Thymus (tissue), 11 donors: ENCODE measurements at regions not wholly inside any gene's neighbourhood (a gene's known extent, or its start where the extent isn't known, plus 50 kb on each side); places are given as distances from the start of the nearest gene placed in this dataset.

ENCODE experiments used
- DNase-seq, 9 donors: peaks; one replicate each; pipeline ENCODE4 v3.0.0-alpha.2; 2013; ENCODE audit warnings: low spot score in 9 of 9, low read depth in 6 of 9, missing footprints in 1 of 9
- H3K27ac ChIP-seq, 2 donors: one replicate each; pipeline ENCODE4 v1.5.1; 2013; ENCODE audit warnings: control low read depth in 1 of 2, low read depth in 1 of 2, low read length in 1 of 2, mild to moderate bottlenecking in 1 of 2, moderate library complexity in 1 of 2
- H3K27me3 ChIP-seq, 2 donors: one replicate each; pipeline ENCODE4 v1.5.1; 2013; ENCODE audit warnings: low read length in 1 of 2; ENCODE audit not compliant: control insufficient read depth in 2 of 2, insufficient read depth in 1 of 2
- H3K36me3 ChIP-seq, 2 donors: one replicate each; pipeline ENCODE4 v1.5.1; 2013; ENCODE audit warnings: low read length in 1 of 2, mild to moderate bottlenecking in 1 of 2, moderate library complexity in 1 of 2; ENCODE audit not compliant: control insufficient read depth in 2 of 2, insufficient read depth in 2 of 2
- H3K4me1 ChIP-seq, 2 donors: one replicate each; pipeline ENCODE4 v1.5.1; 2013; ENCODE audit warnings: low read length in 2 of 2; ENCODE audit not compliant: control insufficient read depth in 2 of 2, insufficient read depth in 2 of 2
- H3K4me3 ChIP-seq, 2 donors: one replicate each; pipeline ENCODE4 v1.5.1; 2013; ENCODE audit warnings: low read length in 2 of 2, control low read depth in 1 of 2, mild to moderate bottlenecking in 1 of 2
- H3K9me3 ChIP-seq, 2 donors: one replicate each; pipeline ENCODE4 v1.5.1; 2013; ENCODE audit warnings: low read length in 1 of 2, mild to moderate bottlenecking in 1 of 2; ENCODE audit not compliant: control insufficient read depth in 2 of 2, insufficient read depth in 1 of 2
- WGBS: extraction: QIAGEN DNeasy Blood & Tissue Kit; methylation state at CpG from one replicate; pipeline ENCODE4 v1.1.7; 2013; 5-methylcytosine and 5-hydroxymethylcytosine counted together
- donor health status: healthy.

DNA sequence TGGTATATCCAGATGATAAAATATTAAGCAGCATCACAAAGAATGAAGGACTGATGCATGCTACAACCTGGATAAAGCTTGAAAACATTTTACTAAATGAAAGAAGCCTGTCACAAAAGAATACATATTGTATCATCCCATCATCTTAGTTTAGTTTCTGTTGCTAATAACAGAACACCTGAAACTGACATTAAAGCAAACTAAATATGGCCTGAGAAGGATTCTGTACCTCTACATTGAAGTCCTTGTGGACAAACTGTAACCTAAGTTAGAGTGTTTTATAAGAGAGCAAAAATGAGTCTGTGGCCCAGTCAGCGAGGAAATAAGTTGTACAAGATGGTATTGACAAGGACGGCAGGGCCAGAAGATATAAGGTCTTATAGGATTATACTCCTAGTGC is 261.0 kb upstream of the CPHXL start:
- H3K36me3 ChIP-seq: no peaks in the 10 kb centered on the region
- H3K27me3 ChIP-seq: no peaks in the 10 kb centered on the region
- no peaks in the 10 kb centered on the region for H3K4me1 ChIP-seq
- DNase-seq: no peak
- H3K27ac ChIP-seq: no peak overlapping the region
- H3K9me3 ChIP-seq: no peaks in the 10 kb centered on the region
- no peak overlapping the region for H3K4me3 ChIP-seq
- WGBS: 96% methylated on average over 2 of the region's 2 CpGs

DNA sequence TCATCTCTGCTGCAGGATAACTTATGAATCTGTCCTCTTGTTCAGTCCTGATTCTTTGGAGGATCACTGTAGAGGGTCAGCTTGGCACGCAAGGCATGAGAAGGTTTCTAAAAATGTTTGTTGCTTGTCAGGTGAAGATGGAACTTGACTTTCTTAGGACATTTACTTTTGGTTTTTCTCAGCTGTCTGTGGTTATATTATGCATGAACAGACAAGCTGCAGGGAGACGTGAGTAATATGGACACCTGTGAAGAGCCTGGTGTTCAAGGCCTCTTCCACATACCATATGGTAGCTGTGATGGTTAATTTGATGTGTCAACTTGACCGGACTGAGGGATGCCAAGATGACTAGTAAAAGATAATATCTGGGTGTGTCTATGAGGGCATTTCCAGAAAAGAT is 270.2 kb upstream of the CPHXL start:
- Histone ChIP-seq H3K27ac (no peak overlapping the region), H3K4me3 (no peak overlapping the region), H3K9me3 (no peaks in the 10 kb centered on the region), H3K4me1 (no peaks in the 10 kb centered on the region), H3K36me3 (no peaks in the 10 kb centered on the region), H3K27me3 (no peaks in the 10 kb centered on the region)
- DNase-seq: no peak
- 92% methylated on average over 3 of the region's 3 CpGs for WGBS

DNA sequence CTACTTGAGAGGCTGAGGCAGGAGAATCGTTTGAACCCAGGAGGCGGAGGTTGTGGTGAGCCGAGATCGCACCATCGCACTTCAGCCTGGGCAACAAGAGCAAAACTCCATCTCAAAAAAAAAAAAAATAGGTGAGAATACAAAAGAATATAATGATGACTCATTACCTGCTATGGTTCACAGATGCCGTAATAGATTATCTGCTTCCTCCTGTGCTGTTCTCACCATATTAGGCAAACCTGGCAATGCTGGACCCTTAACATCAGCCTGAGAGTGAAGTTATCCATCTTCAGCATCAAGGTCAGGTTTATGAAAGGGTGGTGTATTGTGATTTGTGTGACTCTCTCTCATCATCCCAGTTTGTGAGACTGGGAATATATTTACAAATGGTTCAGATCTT is 271.3 kb upstream of the CPHXL start:
- Histone ChIP-seq H3K4me3 (no peak overlapping the region), H3K27ac (no peak overlapping the region), H3K4me1 (no peaks in the 10 kb centered on the region), H3K9me3 (no peaks in the 10 kb centered on the region), H3K36me3 (no peaks in the 10 kb centered on the region), H3K27me3 (no peaks in the 10 kb centered on the region)
- 95% methylated on average over 6 of the region's 6 CpGs for WGBS
- DNase-seq: no peak

GRCh38 chr16:76007645-76008044 is 269.6 kb upstream of the CNTNAP4 start:
- Histone ChIP-seq H3K27ac (no peak overlapping the region), H3K4me3 (no peak overlapping the region), H3K9me3 (no peaks in the 10 kb centered on the region), H3K36me3 (no peaks in the 10 kb centered on the region), H3K4me1 (no peaks in the 10 kb centered on the region), H3K27me3 (no peaks in the 10 kb centered on the region)
- no peak for DNase-seq
- WGBS: 95% methylated on average over 1 of the region's 1 CpG

DNA sequence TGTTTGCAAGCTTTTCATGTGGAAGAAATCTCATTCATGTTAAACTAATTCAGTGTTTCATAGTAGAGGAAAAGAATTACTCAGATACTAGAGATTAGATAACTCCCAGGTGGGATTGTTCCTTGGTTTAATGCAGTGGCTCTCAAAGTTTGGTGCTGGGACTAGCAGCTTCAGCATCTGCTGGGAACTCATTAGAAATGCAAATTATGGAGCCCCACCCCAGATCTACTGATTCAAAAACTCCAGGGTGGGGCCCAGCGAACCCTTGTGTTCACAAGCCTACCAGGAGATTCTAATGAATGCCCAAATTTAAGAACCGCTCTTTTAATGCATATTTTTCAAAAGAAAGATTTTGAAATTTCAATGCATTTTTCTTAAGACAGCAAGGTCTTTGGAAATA is 253.4 kb upstream of the CNTNAP4 start:
- DNase-seq: no peak
- Histone ChIP-seq H3K27me3 (no peaks in the 10 kb centered on the region), H3K9me3 (no peaks in the 10 kb centered on the region), H3K4me3 (no peak overlapping the region), H3K36me3 (no peaks in the 10 kb centered on the region), H3K4me1 (no peaks in the 10 kb centered on the region), H3K27ac (no peak overlapping the region)
- WGBS: 85% methylated on average over 2 of the region's 2 CpGs

DNA sequence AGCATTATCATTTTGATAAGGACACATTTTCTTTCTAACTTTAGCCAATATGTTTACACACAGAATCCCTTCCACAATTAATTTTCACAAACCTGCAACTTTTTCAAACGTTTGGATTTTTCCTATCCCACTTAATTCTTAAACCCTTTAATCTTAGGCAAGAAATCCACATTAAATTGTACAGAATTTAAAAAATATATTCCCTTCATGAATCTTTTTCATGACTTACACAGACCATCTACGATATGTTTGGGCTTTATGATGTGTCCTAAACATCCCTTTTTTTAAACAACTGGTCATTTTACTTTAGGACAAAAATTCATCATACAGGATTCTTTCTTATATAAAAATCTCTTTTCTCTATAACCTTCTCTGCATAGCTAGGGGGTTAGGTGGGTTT is 241.5 kb upstream of the CNTNAP4 start:
- DNase-seq: no peak
- H3K27ac ChIP-seq: no peak overlapping the region
- H3K4me1 ChIP-seq: no peaks in the 10 kb centered on the region
- no peaks in the 10 kb centered on the region for H3K36me3 ChIP-seq
- 53% methylated on average over 2 of the region's 2 CpGs for WGBS
- H3K27me3 ChIP-seq: no peaks in the 10 kb centered on the region
- H3K4me3 ChIP-seq: no peak overlapping the region
- peaks cover 0 to 4% of the 10 kb centered on the region in 2 donors for H3K9me3 ChIP-seq

DNA sequence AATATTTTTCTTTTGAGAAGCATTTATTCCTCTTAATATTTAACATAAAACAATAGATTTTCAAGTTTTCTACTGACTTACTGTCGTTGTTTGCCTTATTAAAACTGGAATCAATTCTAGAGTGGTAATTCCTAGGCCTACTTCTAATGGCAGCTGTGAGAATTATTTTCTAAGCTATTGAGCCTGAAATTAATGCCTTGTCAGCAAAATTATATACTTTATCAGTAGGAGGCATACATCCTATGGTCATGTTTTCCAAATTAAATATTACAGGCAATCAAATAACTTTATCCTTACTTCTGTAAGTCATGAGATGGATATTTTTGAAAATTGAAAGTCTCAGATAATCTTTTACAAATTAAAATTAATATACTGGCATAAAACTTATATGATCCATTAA is 239.1 kb upstream of the CNTNAP4 start:
- H3K4me1 ChIP-seq: no peaks in the 10 kb centered on the region
- H3K4me3 ChIP-seq: no peak overlapping the region
- WGBS: 88% methylated on average over 1 of the region's 1 CpG
- H3K9me3 ChIP-seq: no peaks in the 10 kb centered on the region
- no peaks in the 10 kb centered on the region for H3K27me3 ChIP-seq
- H3K27ac ChIP-seq: no peak overlapping the region
- H3K36me3 ChIP-seq: no peaks in the 10 kb centered on the region
- no peak for DNase-seq

- Histone ChIP-seq H3K9me3 (no peaks in the 10 kb centered on the region), H3K4me1 (no peaks in the 10 kb centered on the region), H3K36me3 (no peaks in the 10 kb centered on the region), H3K27me3 (no peaks in the 10 kb centered on the region), H3K4me3 (no peak overlapping the region), H3K27ac (no peak overlapping the region)
- 89% methylated on average over 2 of the region's 2 CpGs for WGBS
- no peak for DNase-seq
These were observed 224.5 kb upstream of the CNTNAP4 start for GRCh38 chr16:76052725-76053124.

GRCh38 chr16:76059186-76059585 is 218.0 kb upstream of the CNTNAP4 start:
- WGBS: 84% methylated on average over 3 of the region's 3 CpGs
- H3K4me1 ChIP-seq: no peaks in the 10 kb centered on the region
- no peak overlapping the region for H3K27ac ChIP-seq
- H3K36me3 ChIP-seq: no peaks in the 10 kb centered on the region
- H3K4me3 ChIP-seq: no peak overlapping the region
- no peak for DNase-seq
- H3K9me3 ChIP-seq: no peaks in the 10 kb centered on the region
- no peaks in the 10 kb centered on the region for H3K27me3 ChIP-seq

- Histone ChIP-seq H3K4me1 (no peaks in the 10 kb centered on the region), H3K36me3 (no peaks in the 10 kb centered on the region), H3K4me3 (no peak overlapping the region), H3K27me3 (no peaks in the 10 kb centered on the region), H3K27ac (no peak overlapping the region), H3K9me3 (no peaks in the 10 kb centered on the region)
- no peak for DNase-seq
- WGBS: 88% methylated on average over 2 of the region's 2 CpGs
These were observed 217.5 kb upstream of the CNTNAP4 start for GRCh38 chr16:76059701-76060100.
